KOPT-K1 (cell line): ENCODE measurements at regions not wholly inside any gene's neighbourhood (a gene's known extent, or its start where the extent isn't known, plus 50 kb on each side); places are given as distances from the start of the nearest gene placed in this dataset.

Experiments
- H3K27ac ChIP-seq: fragments of 200-600 bp; sonication (generic); 2 replicates; pipeline ENCODE4 v1.5.1; 2016; ENCODE audit warnings: antibody characterized with exemption, mild to moderate bottlenecking, low read depth, low read length; ENCODE audit not compliant: poor library complexity, severe bottlenecking
- H3K36me3 ChIP-seq: fragments of 200-600 bp; sonication (generic); 2 replicates; pipeline ENCODE4 v1.5.1; 2017; ENCODE audit warnings: antibody characterized with exemption, mild to moderate bottlenecking, low read length, moderate library complexity; ENCODE audit not compliant: insufficient read depth
- H3K9me3 ChIP-seq: fragments of 200-600 bp; sonication (generic); 2 replicates; pipeline ENCODE4 v1.5.1; 2017; ENCODE audit warnings: antibody characterized with exemption, low read length, mild to moderate bottlenecking; ENCODE audit not compliant: insufficient read depth, poor library complexity, severe bottlenecking

DNA sequence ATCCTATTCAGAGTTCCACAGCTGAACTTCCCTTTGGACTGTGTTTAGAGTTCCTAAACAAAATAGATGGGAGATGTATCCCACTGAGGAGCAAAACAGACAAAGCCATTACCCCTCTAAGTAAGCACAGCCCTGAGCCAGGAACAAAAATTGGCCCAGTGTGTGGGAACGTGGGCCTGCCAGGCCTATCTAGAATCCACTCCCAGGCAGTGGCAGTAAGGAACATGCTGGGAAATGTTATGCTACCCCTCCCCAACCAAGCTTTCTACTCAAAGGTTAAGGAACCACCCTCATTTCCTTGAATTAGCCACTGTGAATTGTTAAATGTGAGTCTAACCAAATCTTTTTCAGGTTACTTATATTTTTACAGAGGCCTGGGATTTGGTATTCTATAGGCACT, 405.1 kb upstream of the PTGER4 start:
- no peaks in the 10 kb centered on the region for H3K36me3 ChIP-seq
- no peak overlapping the region for H3K27ac ChIP-seq
- H3K9me3 ChIP-seq, result no peaks in the 10 kb centered on the region

DNA sequence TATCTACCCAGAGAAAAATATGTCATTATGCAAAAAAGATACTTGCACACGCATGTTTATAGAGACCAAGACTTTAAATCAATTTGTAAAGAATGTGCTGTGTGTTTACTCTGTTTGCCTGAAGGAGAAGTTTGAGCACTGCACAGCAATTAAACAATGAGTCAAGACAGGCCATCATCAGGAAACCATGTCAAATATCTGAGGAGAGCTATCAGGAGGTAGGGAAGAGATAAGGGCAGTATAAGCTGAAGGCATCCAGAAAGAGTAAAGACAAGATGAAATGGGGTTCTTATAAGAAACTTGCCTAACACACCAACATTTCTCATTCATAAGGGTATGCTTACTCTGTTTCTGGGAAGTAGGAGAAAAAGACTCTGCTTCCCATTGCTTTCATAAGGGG, 405.8 kb upstream of the PTGER4 start:
- Histone ChIP-seq H3K9me3 (no peaks in the 10 kb centered on the region), H3K27ac (no peak overlapping the region), H3K36me3 (no peaks in the 10 kb centered on the region)

DNA sequence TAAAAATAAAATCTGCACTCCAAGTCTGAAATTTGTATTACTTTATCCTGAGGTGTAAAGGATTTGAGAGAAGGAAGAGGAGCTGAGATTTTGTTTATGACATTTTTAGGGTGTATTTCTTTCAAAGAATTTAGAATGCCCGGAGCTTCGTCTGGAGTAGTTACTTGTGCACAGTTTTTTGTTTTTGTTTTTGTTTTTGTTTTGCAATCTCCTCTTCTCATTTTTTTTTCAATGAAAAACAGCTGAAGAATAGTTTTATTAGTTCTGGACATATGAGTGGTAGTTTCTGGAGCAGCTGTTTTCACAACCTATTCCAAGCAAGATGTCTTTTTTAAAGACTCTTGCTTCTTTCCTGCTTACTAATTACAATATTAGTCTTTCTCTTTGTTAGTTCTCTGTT, 408.2 kb upstream of the PTGER4 start:
- Histone ChIP-seq H3K36me3 (no peaks in the 10 kb centered on the region), H3K9me3 (no peaks in the 10 kb centered on the region), H3K27ac (no peak overlapping the region)

DNA sequence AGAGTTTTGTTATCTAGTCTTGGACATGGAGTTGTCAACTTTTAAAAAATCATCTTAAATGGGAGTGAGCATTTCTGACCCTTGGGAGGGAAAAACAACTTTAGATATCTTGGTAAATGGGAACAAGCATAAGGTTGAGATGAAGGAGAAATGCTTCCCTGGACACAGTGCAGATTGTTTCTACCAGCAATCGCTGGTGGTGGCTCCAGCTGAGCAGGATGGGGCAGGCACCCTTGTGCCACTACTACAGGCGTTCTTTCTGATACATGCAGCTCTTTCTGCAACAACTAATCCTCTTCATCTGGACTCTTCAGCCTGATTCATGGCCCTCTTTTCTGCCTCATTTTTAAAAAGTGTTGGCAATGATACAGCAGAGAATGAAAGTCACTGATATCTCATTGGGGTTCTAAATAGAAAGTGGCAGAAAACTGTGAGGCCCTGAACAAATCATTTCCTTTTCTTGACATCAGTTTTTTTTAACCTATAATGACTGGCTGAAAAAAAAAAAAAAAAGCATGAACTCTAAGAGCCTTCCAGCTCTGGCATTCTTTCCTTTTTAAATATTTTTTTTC, 409.4 kb upstream of the PTGER4 start:
- Histone ChIP-seq H3K9me3 (no peaks in the 10 kb centered on the region), H3K27ac (no peak overlapping the region), H3K36me3 (no peaks in the 10 kb centered on the region)

DNA sequence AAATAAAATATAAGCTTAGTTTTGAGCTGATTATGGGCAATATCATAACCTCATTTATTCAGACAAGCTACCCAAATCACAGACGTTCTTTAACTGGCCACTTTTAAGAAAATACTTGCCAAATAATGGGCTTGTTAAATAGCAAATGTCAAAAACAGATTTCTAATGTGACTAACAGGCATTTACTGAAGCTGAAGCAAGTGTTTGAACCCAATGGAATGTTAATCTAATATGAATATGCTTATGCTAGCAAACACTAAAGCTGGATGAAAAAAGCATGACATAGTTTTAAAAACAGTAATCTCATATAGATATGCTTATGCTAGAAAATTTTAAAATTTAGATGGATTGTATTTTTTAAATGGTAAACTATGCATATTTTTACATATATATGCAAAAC, 411.6 kb upstream of the PTGER4 start:
- Histone ChIP-seq H3K36me3 (no peaks in the 10 kb centered on the region), H3K27ac (no peak overlapping the region), H3K9me3 (no peaks in the 10 kb centered on the region)

DNA sequence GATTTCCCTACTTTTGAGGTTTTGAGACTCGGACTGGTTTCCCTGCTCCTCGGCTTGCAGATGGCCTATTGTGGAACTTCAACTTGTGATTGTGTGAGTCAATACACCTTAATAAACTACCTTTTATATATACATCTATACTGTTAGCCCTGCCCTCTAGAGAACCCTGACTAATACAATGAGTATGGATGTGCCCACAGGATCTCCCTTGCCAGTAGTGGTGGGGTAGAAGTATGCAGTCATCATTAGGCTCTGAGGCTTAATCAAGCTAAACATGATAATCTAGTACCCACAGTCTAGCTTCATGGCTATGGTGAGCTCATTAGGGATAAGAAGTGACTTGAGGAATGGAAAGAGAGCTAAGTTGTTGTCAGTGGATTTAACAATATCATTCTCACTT, 412.8 kb upstream of the PTGER4 start:
- Histone ChIP-seq H3K9me3 (no peaks in the 10 kb centered on the region), H3K36me3 (no peaks in the 10 kb centered on the region), H3K27ac (no peak overlapping the region)

DNA sequence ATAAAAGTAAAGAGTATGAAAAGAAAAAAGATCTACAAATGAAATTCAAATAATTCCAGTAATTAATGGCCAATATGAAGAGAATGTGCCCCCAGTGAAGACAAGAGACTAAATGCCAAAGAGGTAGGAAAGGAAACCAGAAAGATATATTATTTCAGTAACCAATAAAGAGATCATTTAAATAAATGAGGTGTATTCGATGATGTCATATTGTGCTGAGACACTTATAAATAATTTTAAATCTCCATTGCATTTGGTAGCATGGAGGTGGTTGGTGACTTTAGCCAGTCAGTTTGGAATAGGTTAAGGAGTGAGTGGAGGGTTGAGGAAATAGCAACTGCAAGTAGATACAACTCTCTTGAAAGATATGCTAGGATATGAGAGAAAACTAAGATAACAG, 417.7 kb upstream of the PTGER4 start:
- Histone ChIP-seq H3K27ac (no peak overlapping the region), H3K36me3 (no peaks in the 10 kb centered on the region), H3K9me3 (no peaks in the 10 kb centered on the region)

DNA sequence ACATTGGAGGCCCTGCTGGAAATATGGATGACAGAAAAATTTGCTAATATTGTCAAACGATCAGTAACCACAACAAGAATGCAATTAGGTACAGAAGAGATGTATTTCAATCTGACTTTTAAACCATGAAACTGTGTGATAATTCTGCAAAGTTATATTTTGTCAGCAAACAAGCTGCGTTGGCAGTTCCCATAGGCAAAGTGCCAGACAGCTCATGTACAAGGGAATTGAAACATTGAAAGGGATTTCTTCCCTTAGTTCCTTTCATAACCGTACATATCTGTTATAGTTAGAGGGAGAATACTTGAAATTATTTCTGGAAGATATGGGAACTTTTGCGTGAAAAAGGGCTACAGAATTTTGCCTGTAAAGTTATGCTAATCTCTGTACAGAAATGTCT, 419.4 kb upstream of the PTGER4 start:
- Histone ChIP-seq H3K36me3 (no peaks in the 10 kb centered on the region), H3K27ac (no peak overlapping the region), H3K9me3 (no peaks in the 10 kb centered on the region)

DNA sequence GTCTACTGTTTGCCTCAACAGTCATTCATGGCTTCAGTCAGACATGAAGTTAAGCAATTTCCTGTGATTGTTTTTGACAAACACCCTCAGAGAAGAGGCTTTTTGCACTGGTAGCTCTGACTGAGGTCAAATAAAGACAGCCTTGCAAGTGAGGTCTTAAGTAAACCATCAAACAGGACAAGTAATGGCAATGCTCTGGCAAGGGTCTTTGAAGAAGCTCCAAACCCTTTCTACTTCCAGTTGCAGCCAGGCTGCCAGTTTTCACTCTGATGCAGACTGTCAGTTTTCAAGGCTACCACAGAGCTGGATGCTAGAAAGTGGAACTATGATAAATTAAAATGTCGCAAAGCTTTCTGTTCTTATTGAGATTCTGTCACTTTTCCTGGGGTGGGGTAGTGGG, 421.5 kb upstream of the PTGER4 start:
- Histone ChIP-seq H3K9me3 (no peaks in the 10 kb centered on the region), H3K27ac (no peak overlapping the region), H3K36me3 (no peaks in the 10 kb centered on the region)

DNA sequence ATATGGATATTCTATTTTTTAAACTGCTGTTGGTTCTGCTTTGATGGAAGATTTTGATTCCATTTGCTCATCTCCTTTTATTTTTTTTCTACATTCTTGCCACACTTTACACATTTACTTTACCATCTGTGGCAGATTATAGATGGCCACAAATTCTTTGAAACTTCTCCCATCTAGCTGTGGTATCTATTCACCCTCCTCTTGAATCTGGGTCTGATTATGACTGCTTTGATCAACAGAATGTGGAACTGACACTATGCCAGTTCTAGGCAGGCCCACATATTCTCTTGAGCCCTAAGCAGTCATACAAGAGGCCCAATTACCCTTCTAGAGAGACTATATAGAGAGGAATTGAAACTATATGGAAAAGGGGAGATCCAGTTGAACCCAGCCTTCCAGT, 439.0 kb upstream of the PTGER4 start:
- no peak overlapping the region for H3K27ac ChIP-seq
- H3K36me3 ChIP-seq, result no peaks in the 10 kb centered on the region
- H3K9me3 ChIP-seq, result no peaks in the 10 kb centered on the region

DNA sequence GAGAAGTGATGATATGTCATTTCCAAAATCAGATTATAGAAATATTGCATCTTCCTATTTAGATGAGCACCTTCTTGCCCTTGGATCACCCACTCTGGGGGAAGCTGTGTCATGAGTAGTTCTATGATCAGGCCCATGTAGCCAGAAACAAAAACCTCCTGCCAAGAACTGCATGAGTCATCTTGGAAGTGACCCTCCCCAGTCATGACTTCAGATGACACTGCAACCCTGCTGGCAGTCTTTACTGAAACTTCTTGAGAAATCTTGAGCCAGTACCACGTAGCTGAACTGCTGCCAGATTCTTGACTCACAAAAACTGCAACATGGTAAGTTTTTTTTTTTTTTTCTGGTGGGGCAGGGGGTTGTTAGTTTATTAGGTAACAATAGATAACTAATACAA, 439.6 kb upstream of the PTGER4 start:
- Histone ChIP-seq H3K27ac (no peak overlapping the region), H3K9me3 (no peaks in the 10 kb centered on the region), H3K36me3 (no peaks in the 10 kb centered on the region)

DNA sequence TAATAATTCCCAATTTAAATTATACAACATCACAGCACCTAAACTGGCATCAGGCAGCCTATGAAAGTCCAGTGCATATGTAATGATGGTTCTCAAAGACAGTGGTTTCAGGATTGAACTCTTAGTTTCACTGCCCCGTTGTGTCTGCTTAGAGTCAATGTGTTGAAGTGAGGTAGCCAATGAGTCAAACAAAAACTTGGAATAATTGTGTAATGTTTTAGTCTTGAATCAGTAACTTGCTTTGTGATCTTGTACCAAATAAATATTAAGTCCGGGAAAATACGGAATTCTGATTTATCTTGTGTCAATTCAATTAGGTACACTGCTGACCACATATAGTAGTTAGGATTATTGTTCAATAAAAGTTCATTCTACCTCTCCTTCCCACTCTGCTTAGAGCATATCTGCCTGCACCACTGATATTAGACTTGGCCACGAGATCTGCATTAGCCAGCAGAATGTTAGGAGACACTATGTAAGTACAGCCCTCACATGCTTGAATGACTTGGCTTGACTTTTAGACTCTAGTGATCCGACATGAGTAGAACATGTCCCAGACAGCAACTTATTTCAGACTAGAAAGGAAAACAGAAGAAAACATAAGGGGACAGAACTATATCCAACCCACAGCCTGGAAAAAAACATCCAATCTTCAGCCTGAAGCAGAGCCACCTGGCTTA, 441.5 kb upstream of the PTGER4 start:
- H3K9me3 ChIP-seq, result no peaks in the 10 kb centered on the region
- H3K27ac ChIP-seq, result no peak overlapping the region
- H3K36me3 ChIP-seq, result no peaks in the 10 kb centered on the region

DNA sequence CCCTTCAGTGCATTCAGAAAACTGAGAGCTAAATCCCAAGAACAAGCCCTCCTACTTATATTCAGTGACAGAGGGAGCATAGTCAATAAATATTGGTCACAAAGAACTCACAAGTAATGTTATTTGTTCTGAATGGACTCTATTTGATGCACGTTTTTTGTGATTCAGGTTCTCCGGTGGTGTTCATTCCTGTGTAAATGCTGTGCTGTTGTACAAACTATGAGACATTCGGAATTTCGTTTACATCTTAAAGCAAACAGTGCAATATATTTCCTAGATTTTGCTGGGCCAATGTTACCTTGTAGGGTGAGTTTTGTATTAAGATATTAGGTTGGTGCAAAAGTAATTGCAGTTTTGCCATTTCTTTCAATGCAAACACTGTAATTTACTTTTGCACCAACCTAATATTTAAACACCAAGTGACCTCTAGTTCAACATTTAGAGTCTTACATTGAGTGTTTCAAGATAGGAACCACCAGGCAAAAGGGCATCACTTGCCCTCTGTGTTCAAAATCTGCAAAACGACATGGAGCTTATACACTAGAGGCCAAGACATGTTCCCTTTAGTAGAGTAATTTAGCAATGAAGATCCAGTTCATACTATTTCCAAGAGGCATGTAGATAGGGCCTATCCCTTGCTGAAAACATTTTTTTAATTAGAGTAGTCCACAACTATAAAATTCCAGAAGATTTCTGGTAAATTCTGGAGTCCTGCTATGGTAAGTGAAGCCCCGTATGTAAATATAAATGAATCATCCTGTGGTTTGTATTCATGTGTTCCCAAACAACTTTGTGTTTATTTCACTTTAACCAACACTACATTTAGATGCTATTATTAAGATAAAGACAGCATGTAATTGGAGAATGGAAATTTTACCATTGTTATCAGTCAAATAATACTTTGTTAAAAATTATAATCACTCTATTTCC, 444.0 kb upstream of the PTGER4 start:
- H3K27ac ChIP-seq, result no peak overlapping the region
- H3K9me3 ChIP-seq, result no peaks in the 10 kb centered on the region
- H3K36me3 ChIP-seq, result no peaks in the 10 kb centered on the region

DNA sequence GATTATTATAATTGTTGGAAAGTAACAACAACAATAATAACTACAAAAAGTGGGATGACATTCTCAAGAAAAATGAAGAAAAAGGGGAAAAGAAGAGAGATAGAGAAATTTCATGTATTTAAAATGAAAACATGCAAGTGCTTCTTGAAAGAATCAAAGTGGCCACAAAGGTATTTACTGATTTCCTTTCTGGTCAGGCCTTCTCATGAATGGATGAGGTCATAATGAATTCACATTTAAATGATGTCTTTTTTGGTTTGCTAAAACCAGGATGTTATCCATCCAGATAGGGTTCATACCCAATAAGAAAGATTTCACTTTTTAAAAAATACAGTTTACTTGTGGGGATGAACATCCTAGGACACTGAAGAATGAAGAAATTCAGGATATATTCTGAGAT, 446.4 kb upstream of the PTGER4 start:
- no peaks in the 10 kb centered on the region for H3K36me3 ChIP-seq
- no peaks in the 10 kb centered on the region for H3K9me3 ChIP-seq
- no peak overlapping the region for H3K27ac ChIP-seq

DNA sequence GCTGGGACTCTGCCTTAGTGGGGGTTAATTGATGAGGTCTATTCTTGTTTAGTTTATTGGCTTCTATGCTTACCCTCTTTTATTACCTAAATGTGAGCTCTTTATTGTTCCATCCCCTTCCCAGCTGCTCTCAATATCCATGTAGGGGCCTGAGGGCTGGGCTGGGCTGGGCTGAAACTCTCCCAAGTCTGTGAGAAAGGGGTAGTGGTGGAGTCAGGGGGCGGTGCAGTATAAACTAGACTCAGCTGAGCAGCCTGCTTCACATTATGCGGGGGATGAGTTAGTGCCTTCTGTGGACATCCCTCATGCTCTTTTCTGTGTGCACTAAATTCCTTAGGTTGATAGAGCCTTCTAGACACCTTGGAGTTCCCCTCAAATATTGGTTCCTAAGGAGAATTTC, 451.8 kb upstream of the PTGER4 start:
- Histone ChIP-seq H3K9me3 (no peaks in the 10 kb centered on the region), H3K36me3 (no peaks in the 10 kb centered on the region), H3K27ac (no peak overlapping the region)
